Immature natural killer cell (primary cell): ENCODE measurements at regions not wholly inside any gene's neighbourhood (a gene's known extent, or its start where the extent isn't known, plus 50 kb on each side); places are given as distances from the start of the nearest gene placed in this dataset.

Source experiments
- DNase-seq, 3 donors: peaks; one replicate each; pipeline ENCODE4 v3.0.0; 2022; ENCODE audit warnings: mixed read lengths in 1 of 3
- H3K27ac Mint-ChIP-seq, 6 donors: one replicate each; pipeline ENCODE4 v1.8.0; 2020; ENCODE audit warnings: mixed read lengths in 6 of 6, mild to moderate bottlenecking in 5 of 6, inconsistent platforms in 4 of 6, moderate library complexity in 3 of 6
- H3K27me3 Mint-ChIP-seq, 3 donors: one replicate each; pipeline ENCODE4 v1.8.0; 2020 to 2021; ENCODE audit warnings: low read depth in 3 of 3, mild to moderate bottlenecking in 3 of 3, mixed read lengths in 3 of 3, moderate library complexity in 3 of 3, inconsistent platforms in 1 of 3
- H3K36me3 Mint-ChIP-seq, 3 donors: one replicate each; pipeline ENCODE4 v1.8.0; 2020; ENCODE audit warnings: mixed read lengths in 3 of 3, inconsistent platforms in 2 of 3, mild to moderate bottlenecking in 2 of 3
- H3K4me1 Mint-ChIP-seq, 2 donors: one replicate each; pipeline ENCODE4 v1.8.0; 2020; ENCODE audit warnings: inconsistent platforms in 2 of 2, mild to moderate bottlenecking in 2 of 2, mixed read lengths in 2 of 2, moderate library complexity in 1 of 2
- H3K4me3 Mint-ChIP-seq, 5 donors: one replicate each; pipeline ENCODE4 v1.8.0; 2020; ENCODE audit warnings: mild to moderate bottlenecking in 5 of 5, mixed read lengths in 5 of 5, inconsistent platforms in 3 of 5, moderate library complexity in 3 of 5
- H3K9me3 Mint-ChIP-seq, 6 donors: one replicate each; pipeline ENCODE4 v1.8.0; 2020; ENCODE audit warnings: mild to moderate bottlenecking in 6 of 6, mixed read lengths in 6 of 6, inconsistent platforms in 4 of 6, moderate library complexity in 3 of 6

DNA sequence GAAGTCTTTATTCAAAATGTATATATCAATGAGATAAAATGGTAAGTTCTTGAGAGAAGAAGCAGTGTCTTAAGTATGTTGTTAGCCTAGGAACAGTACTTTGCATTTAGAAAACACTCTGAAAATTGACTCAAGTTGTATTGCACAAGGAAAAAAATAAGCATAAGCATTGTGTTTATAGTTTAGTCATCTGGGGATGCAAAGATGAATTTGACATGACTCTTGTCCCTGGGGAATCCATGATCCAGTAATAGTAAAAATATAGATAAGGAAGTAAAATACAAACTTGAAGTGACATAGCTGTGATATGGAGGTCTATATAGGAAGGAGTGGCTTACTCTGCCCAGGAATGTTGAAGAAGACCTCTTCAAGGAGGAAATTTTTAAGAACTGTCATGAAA, 185.0 kb upstream of the PTBP2 start:
- Mint-ChIP-seq H3K36me3 (no peaks in the 10 kb centered on the region), H3K4me3 (no peak overlapping the region), H3K27ac (no peak overlapping the region), H3K9me3 (peaks cover 2 to 17% (median 5%) of the 10 kb centered on the region in 6 donors), H3K27me3 (peaks cover 0 to 6% (median 0%) of the 10 kb centered on the region in 3 donors), H3K4me1 (no peaks in the 10 kb centered on the region)
- DNase-seq = no peak

DNA sequence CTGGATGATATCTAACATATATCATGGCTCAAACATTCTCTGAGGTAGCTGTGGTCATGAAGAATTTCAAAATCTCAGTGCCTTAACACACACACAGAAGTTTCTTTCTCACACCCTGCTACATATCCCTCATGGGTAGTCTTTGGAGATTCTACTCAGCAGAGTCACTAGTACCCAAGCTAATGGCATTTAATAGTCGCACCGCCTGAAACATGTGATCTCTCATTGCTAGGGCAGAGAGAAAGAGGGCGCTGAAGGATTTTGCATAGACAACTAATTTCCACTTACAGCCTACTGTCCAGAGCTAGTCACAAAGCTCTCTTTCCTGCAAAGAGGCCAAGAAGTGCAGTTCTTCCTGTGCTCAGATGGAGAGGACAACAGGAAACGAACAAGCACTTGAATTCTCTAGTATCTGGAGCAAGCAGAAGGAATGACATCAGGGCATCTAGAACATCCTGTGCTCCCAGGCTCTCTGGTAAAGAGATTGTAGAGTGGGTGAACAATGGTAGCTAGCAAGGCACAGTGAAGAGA, 183.4 kb upstream of the PTBP2 start:
- peaks cover 0 to 6% (median 0%) of the 10 kb centered on the region in 3 donors for H3K27me3 Mint-ChIP-seq
- H3K27ac Mint-ChIP-seq = no peak overlapping the region
- no peak overlapping the region for H3K4me3 Mint-ChIP-seq
- H3K4me1 Mint-ChIP-seq = no peaks in the 10 kb centered on the region
- peaks cover 0 to 16% (median 5%) of the 10 kb centered on the region in 6 donors for H3K9me3 Mint-ChIP-seq
- DNase-seq = no peak
- no peaks in the 10 kb centered on the region for H3K36me3 Mint-ChIP-seq

DNA sequence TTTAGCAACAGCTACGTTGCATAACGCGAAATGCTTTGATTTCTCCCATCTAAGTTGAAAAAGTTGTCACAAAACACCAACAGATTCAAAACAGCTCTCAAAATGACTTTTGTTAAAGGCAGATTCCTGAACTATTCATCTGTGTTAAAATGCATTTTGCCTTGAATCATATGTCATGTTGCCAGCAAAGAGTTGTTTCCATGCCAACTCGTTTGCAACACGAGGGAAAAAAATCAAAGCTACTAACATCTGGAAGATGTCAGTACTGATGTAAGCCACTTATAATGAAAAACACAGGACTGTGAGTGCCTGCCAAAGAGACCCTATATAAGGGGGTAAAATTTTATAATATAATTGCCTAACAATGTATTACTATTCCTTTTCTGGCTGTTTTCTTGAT, 182.7 kb upstream of the PTBP2 start:
- Mint-ChIP-seq H3K4me3 (no peak overlapping the region), H3K4me1 (no peaks in the 10 kb centered on the region), H3K9me3 (peaks cover 0 to 11% (median 4%) of the 10 kb centered on the region in 6 donors), H3K27me3 (peaks cover 0 to 4% (median 0%) of the 10 kb centered on the region in 3 donors), H3K36me3 (no peaks in the 10 kb centered on the region), H3K27ac (no peak overlapping the region)
- DNase-seq = no peak

GRCh38 chr1:96541491-96541890, 180.1 kb upstream of the PTBP2 start:
- no peaks in the 10 kb centered on the region for H3K4me1 Mint-ChIP-seq
- H3K9me3 Mint-ChIP-seq = peaks cover 0 to 12% (median 5%) of the 10 kb centered on the region in 6 donors
- no peak overlapping the region for H3K4me3 Mint-ChIP-seq
- peaks cover 0 to 2% (median 0%) of the 10 kb centered on the region in 3 donors for H3K27me3 Mint-ChIP-seq
- H3K27ac Mint-ChIP-seq = no peak overlapping the region
- no peaks in the 10 kb centered on the region for H3K36me3 Mint-ChIP-seq
- no peak for DNase-seq

DNA sequence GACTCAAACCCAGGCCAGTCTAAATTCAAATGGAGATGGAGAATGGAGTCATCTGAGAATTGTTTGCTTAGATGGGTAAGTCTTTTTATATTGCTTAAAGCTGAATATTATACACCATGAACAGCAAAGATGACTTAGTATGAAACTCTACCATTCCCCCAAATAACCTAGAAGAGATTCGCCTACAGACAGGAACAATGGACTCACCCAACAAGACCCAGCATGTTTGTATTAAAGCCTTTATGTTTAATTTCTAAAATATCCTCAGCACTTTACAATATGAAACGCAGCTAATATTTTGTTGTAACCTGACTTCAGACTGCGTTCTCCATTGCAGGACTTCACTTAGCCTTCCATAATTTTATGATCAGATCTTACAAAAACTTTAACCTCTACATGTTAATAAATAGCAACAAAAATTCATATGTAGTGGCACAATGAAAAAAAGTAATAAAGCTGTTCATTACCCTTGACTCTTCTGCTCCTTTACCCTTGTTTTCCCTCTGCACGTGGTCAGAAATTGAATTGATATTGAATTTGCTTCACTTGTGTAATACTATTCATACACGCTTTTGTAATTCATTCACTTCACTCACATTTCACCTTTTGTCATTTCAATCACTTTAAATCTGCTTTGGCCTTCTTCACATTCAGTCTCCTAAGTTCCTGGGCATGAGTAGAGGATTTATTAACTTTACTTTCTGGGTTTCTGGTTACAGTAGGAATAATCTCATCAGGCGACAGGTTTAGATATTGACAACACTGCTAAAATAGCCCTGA, 177.3 kb upstream of the PTBP2 start:
- no peaks in the 10 kb centered on the region for H3K36me3 Mint-ChIP-seq
- no peaks in the 10 kb centered on the region for H3K4me1 Mint-ChIP-seq
- no peak overlapping the region for H3K27ac Mint-ChIP-seq
- DNase-seq = no peak
- no peak overlapping the region for H3K4me3 Mint-ChIP-seq
- H3K9me3 Mint-ChIP-seq = peaks cover 0 to 12% (median 5%) of the 10 kb centered on the region in 6 donors
- H3K27me3 Mint-ChIP-seq = peaks cover 0 to 2% (median 0%) of the 10 kb centered on the region in 3 donors

GRCh38 chr1:96544831-96545221, 176.8 kb upstream of the PTBP2 start:
- Mint-ChIP-seq H3K36me3 (no peaks in the 10 kb centered on the region), H3K27me3 (peaks cover 0 to 2% (median 0%) of the 10 kb centered on the region in 3 donors), H3K9me3 (peaks cover 0 to 12% (median 5%) of the 10 kb centered on the region in 6 donors), H3K4me3 (no peak overlapping the region), H3K4me1 (no peaks in the 10 kb centered on the region), H3K27ac (no peak overlapping the region)
- DNase-seq = no peak

GRCh38 chr1:96545935-96546656, 175.5 kb upstream of the PTBP2 start:
- H3K9me3 Mint-ChIP-seq = peaks cover 0 to 12% (median 4%) of the 10 kb centered on the region in 6 donors
- no peak overlapping the region for H3K4me3 Mint-ChIP-seq
- no peaks in the 10 kb centered on the region for H3K4me1 Mint-ChIP-seq
- no peaks in the 10 kb centered on the region for H3K36me3 Mint-ChIP-seq
- H3K27me3 Mint-ChIP-seq = peaks cover 0 to 2% (median 0%) of the 10 kb centered on the region in 3 donors
- no peak for DNase-seq
- no peak overlapping the region for H3K27ac Mint-ChIP-seq

DNA sequence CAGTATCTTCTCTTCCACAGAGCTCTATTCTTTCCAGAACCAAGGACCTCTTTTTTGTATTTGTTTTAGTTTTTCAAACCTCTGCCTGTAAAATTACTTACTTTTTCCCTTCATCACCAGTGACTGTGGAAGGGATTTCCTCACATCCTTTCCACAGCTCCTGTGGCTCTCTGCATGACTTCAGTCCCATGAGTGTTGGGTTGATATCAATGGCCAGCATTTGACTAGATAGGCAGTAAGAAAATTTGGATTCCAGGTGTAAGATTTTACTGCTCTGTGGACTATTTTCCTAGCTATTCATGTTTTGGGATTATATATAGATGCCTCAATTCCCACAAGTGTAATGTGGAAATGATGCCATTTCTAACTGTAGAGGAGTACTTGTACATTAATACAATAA, 171.5 kb upstream of the PTBP2 start:
- Mint-ChIP-seq H3K27me3 (peaks cover 0 to 2% (median 0%) of the 10 kb centered on the region in 3 donors), H3K36me3 (no peaks in the 10 kb centered on the region), H3K4me3 (no peak overlapping the region), H3K4me1 (no peaks in the 10 kb centered on the region), H3K27ac (no peak overlapping the region), H3K9me3 (peaks cover 0 to 3% (median 0%) of the 10 kb centered on the region in 6 donors)
- DNase-seq = no peak

DNA sequence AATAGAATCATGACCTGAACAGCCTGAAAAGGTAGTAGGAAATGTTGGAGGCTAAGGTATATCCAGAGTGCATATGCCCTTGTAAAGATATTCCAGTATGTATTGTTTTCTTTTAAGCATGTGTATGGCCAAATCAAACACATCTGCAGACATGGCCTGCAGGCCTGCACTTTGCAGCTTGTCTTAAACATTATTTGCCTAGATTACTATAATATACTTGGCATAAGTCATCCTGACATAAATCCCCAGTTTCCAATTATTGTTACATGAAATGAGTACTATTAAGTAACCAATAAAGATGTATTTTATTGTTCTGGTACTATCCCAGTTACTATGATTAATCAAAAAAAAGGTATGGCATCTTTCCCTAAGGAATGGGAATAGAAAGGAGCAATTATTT, 169.1 kb upstream of the PTBP2 start:
- H3K27me3 Mint-ChIP-seq = peaks cover 2 to 3% (median 2%) of the 10 kb centered on the region in 3 donors
- no peak for DNase-seq
- no peak overlapping the region for H3K4me3 Mint-ChIP-seq
- peaks cover 0 to 9% (median 3%) of the 10 kb centered on the region in 6 donors for H3K9me3 Mint-ChIP-seq
- no peaks in the 10 kb centered on the region for H3K36me3 Mint-ChIP-seq
- no peaks in the 10 kb centered on the region for H3K4me1 Mint-ChIP-seq
- H3K27ac Mint-ChIP-seq = no peak overlapping the region

DNA sequence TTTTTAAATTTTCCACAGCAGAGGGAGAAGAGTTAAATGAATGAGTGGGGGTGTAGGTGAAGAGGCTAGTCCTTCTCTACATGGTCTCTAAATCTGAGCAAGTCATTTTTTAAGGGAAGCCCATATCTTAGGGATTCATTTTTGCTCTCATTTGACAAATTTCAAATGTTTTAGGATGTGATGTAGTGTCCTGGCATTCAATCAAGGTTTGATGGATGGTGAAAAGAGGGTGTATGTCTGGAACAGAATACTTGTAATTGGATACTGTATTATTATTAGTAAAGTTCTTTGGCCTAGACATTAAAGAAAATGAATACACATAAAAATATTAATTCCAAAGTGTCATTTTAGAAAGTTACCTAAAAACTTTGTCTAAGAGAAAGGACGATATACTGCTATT, 167.8 kb upstream of the PTBP2 start:
- no peaks in the 10 kb centered on the region for H3K36me3 Mint-ChIP-seq
- H3K27ac Mint-ChIP-seq = no peak overlapping the region
- peaks cover 2 to 3% (median 2%) of the 10 kb centered on the region in 3 donors for H3K27me3 Mint-ChIP-seq
- no peak overlapping the region for H3K4me3 Mint-ChIP-seq
- no peaks in the 10 kb centered on the region for H3K4me1 Mint-ChIP-seq
- H3K9me3 Mint-ChIP-seq = peaks cover 0 to 9% (median 3%) of the 10 kb centered on the region in 6 donors
- DNase-seq = no peak

GRCh38 chr1:96554364-96554763, 167.2 kb upstream of the PTBP2 start:
- H3K4me1 Mint-ChIP-seq = no peaks in the 10 kb centered on the region
- peaks cover 0 to 9% (median 3%) of the 10 kb centered on the region in 6 donors for H3K9me3 Mint-ChIP-seq
- no peaks in the 10 kb centered on the region for H3K36me3 Mint-ChIP-seq
- DNase-seq = no peak
- no peak overlapping the region for H3K4me3 Mint-ChIP-seq
- no peak overlapping the region for H3K27ac Mint-ChIP-seq
- peaks cover 2 to 3% (median 2%) of the 10 kb centered on the region in 3 donors for H3K27me3 Mint-ChIP-seq

DNA sequence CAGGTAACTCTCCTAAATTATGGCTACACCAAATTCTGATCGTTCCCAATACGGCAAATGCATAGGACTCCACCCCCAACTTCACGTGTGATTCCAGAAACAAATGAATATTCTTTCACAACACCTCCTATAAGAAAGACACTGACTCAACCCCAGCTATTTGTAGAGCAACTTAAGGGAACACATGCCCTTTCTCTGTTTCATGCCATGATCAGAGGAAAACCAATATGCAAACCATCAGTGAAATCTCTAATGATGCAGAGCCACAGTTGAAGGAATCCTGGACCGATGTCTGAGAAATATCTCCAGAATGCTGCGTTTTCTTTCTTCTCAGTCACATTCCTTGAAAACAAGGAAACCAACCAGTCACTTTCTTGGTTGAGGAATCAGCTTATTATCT, 164.2 kb upstream of the PTBP2 start:
- H3K4me1 Mint-ChIP-seq = no peaks in the 10 kb centered on the region
- H3K27me3 Mint-ChIP-seq = peaks cover 0 to 3% (median 2%) of the 10 kb centered on the region in 3 donors
- H3K9me3 Mint-ChIP-seq = peaks cover 0 to 24% (median 6%) of the 10 kb centered on the region in 6 donors
- no peak overlapping the region for H3K4me3 Mint-ChIP-seq
- H3K27ac Mint-ChIP-seq = no peak overlapping the region
- no peaks in the 10 kb centered on the region for H3K36me3 Mint-ChIP-seq
- DNase-seq = no peak

- no peak for DNase-seq
- no peak overlapping the region for H3K27ac Mint-ChIP-seq
- no peaks in the 10 kb centered on the region for H3K4me1 Mint-ChIP-seq
- H3K27me3 Mint-ChIP-seq = peaks cover 0 to 3% (median 2%) of the 10 kb centered on the region in 3 donors
- no peaks in the 10 kb centered on the region for H3K36me3 Mint-ChIP-seq
- H3K9me3 Mint-ChIP-seq = peaks cover 0 to 24% (median 7%) of the 10 kb centered on the region in 6 donors
- no peak overlapping the region for H3K4me3 Mint-ChIP-seq
These were observed 162.9 kb upstream of the PTBP2 start for GRCh38 chr1:96558635-96559034.

- H3K36me3 Mint-ChIP-seq = peaks cover 0 to 3% (median 0%) of the 10 kb centered on the region in 3 donors
- DNase-seq = no peak
- H3K9me3 Mint-ChIP-seq = peaks cover 0 to 24% (median 7%) of the 10 kb centered on the region in 6 donors
- no peaks in the 10 kb centered on the region for H3K4me1 Mint-ChIP-seq
- H3K27ac Mint-ChIP-seq = no peak overlapping the region
- H3K4me3 Mint-ChIP-seq = no peak overlapping the region
- peaks cover 0 to 3% (median 2%) of the 10 kb centered on the region in 3 donors for H3K27me3 Mint-ChIP-seq
These were observed 162.4 kb upstream of the PTBP2 start for GRCh38 chr1:96559181-96559580.
